GM18519 (cell line): ENCODE measurements at regions not wholly inside any gene's neighbourhood (a gene's known extent, or its start where the extent isn't known, plus 50 kb on each side); places are given as distances from the start of the nearest gene placed in this dataset.

Source experiments
- ATAC-seq: cut with Tn5 transposase; IDR thresholded peaks from one replicate; pipeline ENCODE4 v1.9.1; 2021; ENCODE audit warnings: mild to moderate bottlenecking, moderate library complexity; ENCODE audit not compliant: unreplicated experiment, low FRiP score

DNA sequence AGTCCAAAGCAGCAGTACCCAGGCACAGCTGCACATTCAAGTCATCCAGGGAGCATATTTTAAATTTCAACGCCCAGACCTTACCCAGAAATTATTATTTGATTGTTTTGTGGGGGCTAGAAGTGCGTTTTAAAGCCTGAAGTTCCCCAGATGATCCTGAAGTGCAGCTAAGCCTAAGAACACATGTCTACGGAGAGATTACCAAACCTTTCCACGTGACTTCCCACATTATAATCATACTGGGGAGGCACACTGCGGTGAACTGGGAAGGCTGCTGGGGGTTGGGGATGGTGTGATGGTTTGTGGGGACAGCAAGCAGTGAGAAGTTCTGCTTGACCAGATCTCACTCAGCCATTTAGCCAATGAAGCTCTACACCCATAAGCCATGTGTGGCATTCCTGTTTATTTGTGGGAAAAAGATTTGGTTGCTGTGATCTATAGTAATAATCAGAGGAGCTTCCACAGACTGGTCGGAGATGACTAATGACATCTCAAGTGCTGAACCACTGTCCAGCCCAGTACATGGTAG, 93.4 kb upstream of the CDH6 start:
- no peak for ATAC-seq

DNA sequence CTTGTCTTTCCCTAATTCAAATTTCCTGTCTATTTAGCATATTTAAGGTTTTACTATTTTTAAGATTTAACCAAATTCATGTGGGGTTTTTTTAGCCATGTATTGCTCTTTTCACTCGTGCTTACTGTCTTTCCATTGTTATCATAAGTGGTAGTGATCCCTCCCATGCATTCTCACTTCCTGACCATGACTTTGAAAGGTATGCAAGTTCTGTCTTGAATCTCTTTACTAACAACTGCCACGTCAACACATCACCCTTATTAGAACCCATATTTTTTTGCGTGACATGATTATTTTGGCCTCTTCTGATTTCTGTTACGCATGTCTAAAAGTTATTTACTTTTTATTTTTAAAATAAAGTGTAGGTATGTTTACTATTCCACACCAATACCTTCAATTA, 94.7 kb upstream of the CDH6 start:
- no peak for ATAC-seq

DNA sequence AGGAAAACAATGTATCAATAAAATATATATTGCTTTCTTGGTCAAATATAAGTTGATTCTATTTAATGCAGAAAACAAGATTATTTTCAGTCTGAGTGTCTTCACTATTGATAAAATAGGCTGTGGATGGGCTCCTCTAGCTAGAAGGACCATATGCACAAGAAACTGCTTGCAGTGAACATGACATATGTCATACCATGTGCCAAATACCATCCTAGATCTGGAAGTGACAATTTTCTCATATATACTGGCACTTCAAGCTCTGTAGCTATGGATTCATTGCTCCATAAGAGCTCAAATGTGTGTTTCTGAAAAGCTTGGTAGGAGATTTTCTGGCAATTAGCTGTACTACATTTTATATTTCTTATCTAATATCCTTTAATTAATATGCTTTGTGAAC, 95.6 kb upstream of the CDH6 start:
- no peak for ATAC-seq

DNA sequence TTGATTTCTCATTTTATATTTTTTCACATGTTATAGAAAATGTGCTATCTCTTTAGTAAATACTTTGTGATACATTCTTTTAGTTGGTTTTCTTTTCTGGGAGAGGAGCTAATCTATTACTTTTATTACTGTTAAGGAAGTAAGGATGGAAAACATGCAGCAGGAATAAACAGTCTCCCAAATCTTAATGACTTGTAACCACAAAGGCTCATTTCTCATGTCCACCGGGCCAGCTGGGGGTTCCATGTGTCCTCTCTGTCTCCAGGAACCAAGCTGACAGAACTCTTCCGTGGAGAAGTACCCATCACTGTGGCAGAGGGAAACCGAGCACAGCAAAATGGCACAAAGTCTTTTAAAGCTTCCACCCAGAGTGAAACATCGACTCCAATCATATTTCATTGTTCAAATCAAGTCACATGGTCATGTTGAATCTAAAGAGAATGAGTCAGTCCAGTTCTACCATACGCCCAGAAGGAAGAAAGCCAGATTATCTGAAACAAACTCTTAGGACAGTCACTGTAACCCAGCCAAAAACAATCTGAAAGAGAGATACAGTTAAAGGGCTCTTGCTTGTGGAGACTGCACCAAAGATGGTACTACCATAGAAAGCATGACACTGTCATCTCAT, 97.1 kb upstream of the CDH6 start:
- no peak for ATAC-seq

DNA sequence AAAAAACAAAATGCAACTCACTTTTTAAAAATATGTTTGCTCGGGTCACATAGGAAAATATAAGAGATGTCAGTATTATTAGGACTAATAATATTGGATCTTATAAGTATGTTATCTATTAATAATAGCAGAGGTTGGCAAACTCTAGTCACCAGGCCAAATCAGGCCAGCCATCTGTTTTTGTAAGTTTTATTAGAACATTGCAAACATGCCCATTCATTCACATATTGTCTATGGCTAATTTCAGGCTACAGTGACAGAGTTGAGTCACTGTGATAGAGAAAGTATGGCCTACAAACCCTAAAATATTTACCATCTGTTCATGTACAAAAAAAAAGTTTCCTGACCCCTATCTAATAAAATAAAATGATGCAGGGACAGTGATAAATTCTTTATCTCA, 97.7 kb upstream of the CDH6 start:
- no peak for ATAC-seq

DNA sequence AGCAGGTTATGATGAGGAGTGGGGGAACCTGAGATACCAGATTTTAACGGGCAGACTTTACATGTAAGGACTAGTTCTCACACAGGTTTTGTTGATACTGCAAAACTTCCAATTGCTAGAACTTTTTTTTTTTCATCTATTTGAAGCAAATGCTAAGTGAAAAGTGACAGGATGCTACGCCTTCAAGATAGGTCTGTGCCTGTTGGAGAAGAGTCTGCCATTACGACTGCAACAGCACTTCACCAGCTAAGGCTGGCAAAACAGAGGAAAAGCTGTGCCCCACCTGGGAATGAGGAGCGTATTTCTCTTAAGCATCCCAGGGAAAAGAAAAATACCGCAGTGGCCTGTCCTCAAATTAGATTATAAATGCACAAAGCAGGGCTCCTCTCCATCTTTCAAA, 102.0 kb upstream of the CDH6 start:
- no peak for ATAC-seq

DNA sequence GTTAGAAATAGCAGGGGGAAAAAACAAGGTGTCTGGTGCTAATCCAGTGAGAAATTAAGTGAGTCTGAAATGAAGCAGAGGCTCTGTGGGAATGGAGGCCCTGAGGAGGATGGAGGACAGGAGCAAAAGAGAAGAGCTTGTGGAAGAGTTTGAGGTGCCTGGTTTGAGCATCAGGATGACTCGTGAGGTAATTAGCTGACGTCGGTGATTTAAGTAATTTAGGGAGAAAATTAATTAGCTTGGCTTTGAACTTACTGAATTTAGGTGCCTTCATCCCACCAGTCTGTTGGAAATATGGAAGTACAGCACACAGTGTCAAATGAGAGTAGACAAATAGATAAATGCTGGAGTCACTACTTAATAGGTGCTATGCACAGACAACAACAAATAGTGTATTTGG, 103.0 kb upstream of the CDH6 start:
- no peak for ATAC-seq

DNA sequence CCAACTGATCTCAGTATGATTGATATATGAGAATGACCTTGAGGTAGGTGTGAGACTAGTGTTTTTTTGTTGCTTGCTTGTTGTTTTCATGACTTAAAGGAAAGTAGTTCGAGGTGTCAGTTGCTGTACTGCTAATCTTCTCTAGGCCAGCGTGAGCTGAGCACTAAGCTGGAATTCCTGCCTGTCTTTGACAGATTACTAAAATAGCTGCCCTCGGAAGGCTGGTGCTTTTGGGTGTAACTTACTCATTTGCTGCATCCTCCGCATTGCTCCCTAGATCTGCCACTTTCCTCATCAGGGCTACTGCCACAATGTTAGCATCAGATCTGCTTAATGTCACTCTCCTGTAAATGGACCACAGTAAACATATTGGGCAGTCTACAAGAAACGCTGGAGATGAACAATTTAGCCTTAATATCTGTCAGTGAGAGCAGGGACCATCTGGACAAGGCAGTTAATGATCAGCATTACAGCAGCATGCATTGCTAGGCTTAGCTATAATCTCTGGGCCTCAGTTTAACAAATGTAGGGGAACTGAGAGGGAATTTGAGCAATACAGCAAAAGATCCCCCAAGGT, 106.6 kb upstream of the CDH6 start:
- ATAC-seq: no peak

DNA sequence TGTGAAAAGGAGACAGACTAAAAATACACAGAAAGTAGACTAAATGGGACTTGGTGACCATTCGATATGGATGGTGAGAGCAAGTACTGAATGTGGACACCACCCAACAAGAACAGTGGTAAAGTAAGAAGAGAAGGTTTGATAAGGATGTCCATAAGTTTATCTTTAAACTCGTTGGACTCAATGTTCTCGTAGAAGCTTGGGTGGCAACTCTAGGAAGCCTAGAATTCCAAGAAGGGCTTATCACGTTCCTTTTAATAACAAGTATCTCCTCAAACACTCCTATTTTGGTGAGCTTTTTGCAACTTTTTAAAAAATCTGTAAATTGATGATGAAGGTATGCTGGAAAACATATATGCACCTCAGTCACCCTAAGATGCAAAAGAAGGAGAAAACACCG, 108.6 kb upstream of the CDH6 start:
- no peak for ATAC-seq

DNA sequence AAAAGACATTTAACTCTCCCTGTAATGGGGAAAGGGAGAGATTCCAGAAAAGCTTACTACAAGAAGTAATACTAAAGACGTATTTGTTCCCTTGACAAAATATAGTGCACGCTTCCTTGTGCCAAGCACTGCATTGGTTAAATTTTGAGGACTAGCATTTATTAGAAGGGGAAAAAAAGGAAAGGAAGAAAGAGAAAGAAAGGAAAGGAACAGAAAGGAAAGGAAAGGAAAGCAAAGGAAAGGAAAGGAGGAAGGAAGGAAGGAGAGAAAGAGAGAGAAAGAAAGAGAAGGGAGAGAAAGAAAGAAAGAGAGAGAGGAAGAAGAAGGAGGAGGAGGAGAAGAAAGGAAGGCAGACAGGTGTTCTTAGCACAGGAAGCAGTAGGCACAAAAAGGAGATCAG, 110.1 kb upstream of the CDH6 start:
- ATAC-seq: no peak

DNA sequence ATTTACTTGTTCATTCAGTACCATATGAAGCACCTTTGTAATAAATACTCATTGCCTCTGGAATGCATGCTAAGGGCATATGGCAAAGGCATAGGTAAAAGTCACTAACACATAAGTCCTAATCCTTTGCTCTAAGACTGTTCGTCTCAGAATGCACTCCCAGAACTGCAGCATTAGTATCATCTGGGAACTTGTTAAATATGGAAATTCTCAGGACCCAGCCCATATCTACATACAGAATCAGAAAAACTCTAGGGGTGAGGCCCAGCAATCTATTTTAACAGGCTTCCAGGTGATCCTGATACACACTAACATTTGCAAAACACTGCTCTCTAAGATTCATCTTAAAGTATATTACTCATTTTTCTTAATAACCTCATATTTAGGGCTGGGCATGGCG, 113.8 kb upstream of the CDH6 start:
- ATAC-seq: no peak

DNA sequence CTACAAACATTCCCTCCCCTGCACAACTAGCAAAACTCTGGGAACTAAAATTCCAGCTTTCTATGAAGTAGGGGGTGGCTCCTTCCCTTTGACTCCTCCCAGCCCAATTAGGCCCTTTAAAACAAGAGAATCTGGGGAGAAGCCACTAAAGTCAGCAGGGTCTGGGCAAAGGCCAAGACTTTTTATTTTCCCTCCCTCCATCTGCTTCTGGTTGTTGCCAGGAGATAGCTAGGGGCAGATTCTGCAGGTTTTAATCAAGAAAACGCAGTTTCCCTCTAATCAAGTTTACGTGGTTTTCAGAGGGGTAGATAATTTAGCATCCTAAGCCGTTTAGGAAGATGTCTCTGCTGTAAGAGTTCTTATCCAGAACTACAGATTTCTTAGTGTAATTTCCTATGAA, 114.5 kb upstream of the CDH6 start:
- ATAC-seq: no peak

DNA sequence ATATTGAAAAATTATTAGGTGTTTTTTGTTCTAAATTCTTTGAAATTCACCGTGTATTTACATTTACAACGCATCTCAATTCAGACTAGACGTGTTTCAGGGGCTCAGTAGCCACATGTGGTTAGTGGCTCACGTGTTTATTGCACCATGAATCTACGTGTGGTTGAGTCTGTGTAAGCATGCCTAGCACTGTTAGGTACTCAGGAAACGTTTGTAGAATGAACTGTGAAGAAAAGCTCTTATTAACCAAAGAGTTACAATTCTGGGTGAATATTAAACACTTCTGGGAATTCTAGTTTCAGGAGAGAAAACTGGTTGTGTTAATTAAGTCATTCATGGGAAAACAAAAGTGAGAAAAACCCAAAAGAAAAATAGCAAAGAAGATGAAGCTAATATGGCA, 117.5 kb upstream of the CDH6 start:
- ATAC-seq: no peak

DNA sequence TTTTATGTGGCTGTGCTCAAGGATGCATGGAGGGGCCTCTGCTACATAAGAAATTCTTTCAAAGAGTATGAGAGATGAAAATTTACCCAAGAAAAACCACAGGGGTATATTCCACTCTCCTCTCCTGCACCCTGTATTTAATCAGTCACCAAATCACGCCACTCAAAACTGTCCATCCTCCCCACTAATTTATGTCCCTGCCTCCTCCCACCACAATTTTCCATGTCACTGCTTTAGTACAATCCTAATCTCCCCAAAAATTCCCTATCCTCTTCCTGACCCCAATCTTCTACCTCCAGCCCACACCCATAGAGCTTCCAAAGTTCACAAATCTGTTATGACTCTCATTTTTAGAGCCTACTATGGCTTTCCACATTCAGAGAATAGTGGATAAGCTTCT, 125.2 kb upstream of the CDH6 start:
- ATAC-seq: no peak

DNA sequence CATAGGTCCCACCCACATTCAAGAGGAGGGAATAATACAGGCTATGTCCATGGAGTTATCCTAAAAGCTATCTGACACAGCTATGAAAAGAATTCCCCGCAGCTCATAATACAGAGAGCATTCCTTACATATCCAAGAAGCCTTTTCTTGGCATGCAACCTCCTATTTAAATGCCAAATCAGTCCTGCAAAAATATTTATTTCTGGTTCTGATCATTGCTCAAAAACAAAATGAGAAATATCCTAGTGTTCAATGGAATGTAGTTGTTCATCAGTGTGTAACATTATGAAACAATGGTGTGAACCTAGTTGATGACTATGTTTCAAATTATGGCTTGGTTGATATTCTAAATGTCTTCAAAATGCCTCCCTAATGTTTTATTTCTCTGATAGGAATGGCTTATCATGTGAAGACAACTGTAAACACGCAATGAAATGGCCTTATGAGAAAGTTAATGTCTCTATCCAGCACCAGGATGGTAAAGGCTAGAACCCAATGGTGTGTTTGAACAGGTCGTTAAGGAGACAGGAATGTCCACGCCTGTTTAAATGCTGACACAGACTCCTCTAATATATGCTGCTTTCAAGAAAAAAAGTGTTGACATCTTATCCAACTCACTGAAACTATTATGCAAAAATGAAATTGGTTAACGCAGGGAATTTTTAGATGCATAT, 126.7 kb upstream of the CDH6 start:
- ATAC-seq: no peak

DNA sequence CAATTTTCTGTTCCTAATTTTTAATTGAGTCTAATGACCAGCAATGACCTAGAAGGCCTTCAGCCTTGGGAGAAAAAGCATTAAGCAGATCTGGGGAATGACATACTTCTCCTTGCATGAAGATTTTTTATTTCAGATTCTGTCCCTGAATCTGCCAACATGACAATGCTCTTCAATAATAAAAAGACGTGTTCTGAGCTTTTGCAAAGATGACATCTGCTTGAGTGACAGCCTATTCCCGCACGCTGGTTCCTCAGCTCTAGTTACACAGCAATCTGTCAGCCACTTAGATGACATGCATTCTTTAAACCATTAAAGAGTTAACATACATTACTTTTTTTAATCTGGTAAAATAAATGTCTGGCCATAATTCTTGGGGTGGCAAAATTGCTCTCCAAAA, 129.3 kb upstream of the CDH6 start:
- ATAC-seq: no peak

DNA sequence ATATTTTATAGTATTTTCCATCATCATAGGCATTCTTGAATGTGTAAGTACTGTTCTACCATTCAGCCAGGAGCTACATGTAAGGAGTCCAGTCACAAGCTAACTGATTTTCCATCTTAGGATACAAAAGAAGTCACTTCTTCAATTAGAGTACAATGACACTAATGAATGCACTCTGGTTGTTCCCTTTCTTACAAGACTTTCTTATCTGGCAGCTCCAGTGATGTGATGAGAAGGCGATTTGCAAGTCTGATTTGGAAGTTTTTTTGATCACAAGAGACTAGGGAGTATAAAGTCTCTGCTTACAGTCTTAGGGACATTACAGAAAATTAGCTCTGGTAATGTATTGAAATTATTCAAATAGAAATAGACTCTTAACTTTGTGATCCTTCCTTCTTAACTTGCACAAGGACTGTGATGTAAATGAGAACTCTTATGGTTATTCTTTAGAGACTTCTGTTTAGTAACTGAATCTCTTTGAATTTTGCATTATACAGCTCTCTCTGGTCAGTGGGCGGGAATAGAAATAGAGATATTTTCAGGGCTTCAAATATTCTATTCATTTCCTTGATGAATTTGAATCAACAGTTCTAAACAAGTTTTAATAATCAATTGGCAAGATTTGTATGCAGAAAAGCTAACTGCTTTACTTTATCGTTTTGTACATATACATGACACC, 130.4 kb upstream of the CDH6 start:
- ATAC-seq: no peak

DNA sequence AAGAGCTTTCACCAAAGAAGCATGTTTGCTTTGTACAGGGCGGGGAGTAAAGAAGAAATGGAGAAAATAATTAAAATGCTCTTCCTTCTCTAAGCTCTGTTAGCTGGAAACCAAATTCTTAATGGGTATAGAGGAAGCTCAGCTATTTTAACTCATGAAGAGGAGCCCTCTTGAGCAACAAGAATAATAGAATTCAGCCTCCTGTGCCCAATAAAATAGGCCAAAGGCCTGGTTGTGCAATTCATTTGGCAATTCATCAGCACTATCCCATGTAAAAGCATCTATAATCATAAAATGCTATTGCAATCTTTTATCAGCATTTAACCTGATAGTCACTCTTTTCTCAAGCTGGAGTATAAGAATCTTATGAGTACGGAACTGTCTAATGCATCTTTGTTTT, 133.6 kb upstream of the CDH6 start:
- ATAC-seq: no peak

DNA sequence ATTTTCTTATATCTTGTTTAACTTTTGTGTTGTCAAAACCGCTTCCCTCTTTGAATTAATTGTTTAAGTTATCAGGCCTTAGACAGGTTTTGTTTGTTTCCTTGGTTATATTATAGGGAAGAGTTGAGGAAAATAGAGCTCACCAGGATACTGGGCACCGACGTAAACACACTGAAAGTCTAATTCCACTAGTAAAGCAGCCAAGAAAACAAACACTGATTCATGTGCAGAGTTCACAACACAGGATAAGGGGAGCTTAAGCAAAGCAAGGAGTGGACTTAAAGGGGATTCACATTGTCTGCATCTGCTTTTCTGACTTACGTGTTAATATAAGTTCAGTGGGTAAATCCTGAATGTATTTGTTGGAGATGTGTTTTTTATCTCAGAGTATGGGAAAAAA, 139.0 kb upstream of the CDH6 start:
- no peak for ATAC-seq

DNA sequence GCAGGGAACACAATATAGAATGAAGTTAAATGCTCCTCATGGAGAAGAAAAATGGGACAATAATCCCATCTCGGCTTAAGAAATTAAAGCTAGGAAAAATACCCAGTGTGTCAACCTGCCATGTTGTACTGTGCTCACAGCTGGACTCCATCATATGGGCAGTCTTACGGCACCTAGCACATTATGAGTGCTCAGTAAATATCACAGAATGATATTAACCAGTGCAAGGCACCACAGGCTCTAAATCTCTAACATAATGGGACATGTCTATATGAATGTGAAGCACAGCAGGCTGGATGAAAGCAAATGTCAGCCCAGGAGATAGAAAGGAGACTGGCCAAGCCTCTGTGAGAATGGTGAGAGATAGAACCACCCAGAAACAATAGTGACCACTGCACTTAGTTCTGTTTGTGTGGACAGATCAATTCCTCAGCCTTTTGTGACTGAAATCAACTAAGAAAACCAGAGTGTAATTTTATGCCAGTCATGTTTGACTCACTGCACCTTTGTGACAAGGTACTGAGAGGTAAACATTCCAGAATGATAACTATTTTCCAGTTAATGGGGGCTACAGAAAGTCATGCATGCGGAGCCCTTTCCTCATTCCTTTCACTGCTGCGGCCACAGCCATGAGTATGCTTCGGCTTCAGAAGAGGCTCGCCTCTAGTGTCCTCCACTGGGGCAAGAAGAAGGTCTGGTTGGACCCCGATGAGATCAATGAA, 140.4 kb upstream of the CDH6 start:
- no peak for ATAC-seq

DNA sequence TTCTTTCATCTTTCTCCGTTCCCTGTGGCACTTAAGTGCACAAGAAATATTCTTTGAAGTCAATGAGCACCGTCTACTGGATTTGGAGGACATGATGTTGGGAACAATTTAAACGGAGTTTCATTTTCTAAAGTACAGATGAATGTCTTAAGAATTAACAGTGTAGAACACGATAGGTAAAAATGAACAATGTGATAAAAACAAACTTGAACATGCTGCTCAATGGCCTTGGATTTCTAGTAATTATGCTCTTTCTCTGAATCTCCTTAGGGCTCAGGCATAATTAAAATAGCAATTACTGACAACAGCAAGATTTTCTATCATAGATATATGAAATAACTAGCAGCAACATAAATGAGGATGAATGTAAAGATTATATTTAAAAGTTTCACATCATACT, 142.2 kb upstream of the CDH6 start:
- no peak for ATAC-seq
